Activated T-helper 1 cell treated with anti-CD3 and anti-CD28 coated beads, Interleukin-12 subunit alpha, Interleukin-12 subunit beta, Interleukin-2, Interleukin-4 antibody, amounts not matched to agents 30 ng/mL and 10 ng/mL and 1 ng/mL, durations not matched to agents 14 hours and 24 hours and 36 hours (primary cell): ENCODE measurements at regions not wholly inside any gene's neighbourhood (a gene's known extent, or its start where the extent isn't known, plus 50 kb on each side); places are given as distances from the start of the nearest gene placed in this dataset.

ENCODE experiments used
- DNase-seq: peaks from one replicate; pipeline ENCODE4 v3.0.0; 2021; ENCODE audit warnings: low spot score
- H3K27ac Mint-ChIP-seq: one replicate; pipeline ENCODE4 v1.8.0; 2021; ENCODE audit warnings: mild to moderate bottlenecking, mixed read lengths
- H3K27me3 Mint-ChIP-seq: one replicate; pipeline ENCODE4 v1.8.0; 2022; ENCODE audit warnings: mild to moderate bottlenecking, moderate library complexity, mixed read lengths; ENCODE audit not compliant: insufficient read depth
- H3K36me3 Mint-ChIP-seq: one replicate; pipeline ENCODE4 v1.8.0; 2021; ENCODE audit warnings: low read depth, mixed read lengths
- H3K4me1 Mint-ChIP-seq: one replicate; pipeline ENCODE4 v1.8.0; 2021; ENCODE audit warnings: low read depth, mixed read lengths
- H3K4me3 Mint-ChIP-seq: one replicate; pipeline ENCODE4 v1.8.0; 2021; ENCODE audit warnings: mild to moderate bottlenecking, moderate library complexity, mixed read lengths
- H3K9me3 Mint-ChIP-seq: one replicate; pipeline ENCODE4 v1.8.0; 2021; ENCODE audit warnings: mixed read lengths
- intact Hi-C: fragments of 100-400 bp; cut with micrococcal nuclease; formaldehyde crosslinking; loops from one replicate; pipeline ENCODE4 v1.15.1; 2024

DNA sequence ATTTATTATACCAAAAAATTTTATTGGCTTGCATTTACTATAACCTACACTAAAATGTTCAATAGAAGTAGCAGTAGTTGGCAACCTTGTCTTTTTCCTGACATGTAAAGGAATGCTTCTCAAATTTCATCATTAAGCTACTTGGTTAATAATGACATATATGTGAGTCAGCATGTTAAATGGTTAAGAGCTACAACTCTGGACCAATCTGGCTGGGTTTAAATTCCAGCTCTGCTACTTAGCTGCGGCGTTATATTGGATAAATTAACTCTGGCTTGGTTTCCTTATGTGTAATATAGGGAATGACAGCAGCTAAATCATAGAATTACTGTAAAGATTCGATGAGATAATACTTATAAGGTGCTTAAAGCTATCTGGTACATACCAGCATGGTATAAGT is 53.7 kb upstream of the OTOGL start:
- Mint-ChIP-seq H3K4me3 (no peak overlapping the region), H3K27me3 (peaks cover 2% of the 10 kb centered on the region), H3K9me3 (no peaks in the 10 kb centered on the region), H3K27ac (no peak overlapping the region), H3K4me1 (no peaks in the 10 kb centered on the region), H3K36me3 (no peaks in the 10 kb centered on the region)
- DNase-seq, result no peak
- intact Hi-C loops, result no loop called here

DNA sequence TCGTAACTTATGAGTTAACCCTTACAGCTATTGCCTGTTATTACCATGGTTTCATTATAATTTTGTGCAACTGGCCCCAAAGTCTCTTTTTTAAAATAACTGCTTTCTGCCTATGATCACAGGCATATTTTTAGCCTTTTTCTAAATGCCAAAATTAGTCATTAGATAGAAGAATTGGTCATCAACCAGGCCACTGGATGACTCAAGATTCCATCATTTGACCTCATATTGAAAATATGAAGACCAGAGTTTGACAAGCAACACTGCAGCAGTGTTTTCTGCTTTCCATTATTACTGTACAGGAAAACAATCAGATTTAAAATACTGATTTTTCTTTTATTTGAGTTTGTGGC is 54.7 kb upstream of the OTOGL start:
- H3K9me3 Mint-ChIP-seq, result no peaks in the 10 kb centered on the region
- intact Hi-C loops, result loop anchor here (5.0 kb wide), 1 partner anchor 133 kb away; no protein-coding TSS in a partner anchor
- no peak overlapping the region for H3K4me3 Mint-ChIP-seq
- no peaks in the 10 kb centered on the region for H3K36me3 Mint-ChIP-seq
- peaks cover 2% of the 10 kb centered on the region for H3K27me3 Mint-ChIP-seq
- H3K27ac Mint-ChIP-seq, result no peak overlapping the region
- DNase-seq, result no peak
- H3K4me1 Mint-ChIP-seq, result no peaks in the 10 kb centered on the region

GRCh38 chr12:80041692-80042091 is 57.6 kb upstream of the OTOGL start:
- H3K9me3 Mint-ChIP-seq, result no peaks in the 10 kb centered on the region
- no peaks in the 10 kb centered on the region for H3K36me3 Mint-ChIP-seq
- no peak for DNase-seq
- intact Hi-C loops, result loop anchor here (5.0 kb wide), 1 partner anchor 136 kb away; no protein-coding TSS in a partner anchor
- no peak overlapping the region for H3K27ac Mint-ChIP-seq
- no peaks in the 10 kb centered on the region for H3K4me1 Mint-ChIP-seq
- peaks cover 1% of the 10 kb centered on the region for H3K27me3 Mint-ChIP-seq
- H3K4me3 Mint-ChIP-seq, result no peak overlapping the region

DNA sequence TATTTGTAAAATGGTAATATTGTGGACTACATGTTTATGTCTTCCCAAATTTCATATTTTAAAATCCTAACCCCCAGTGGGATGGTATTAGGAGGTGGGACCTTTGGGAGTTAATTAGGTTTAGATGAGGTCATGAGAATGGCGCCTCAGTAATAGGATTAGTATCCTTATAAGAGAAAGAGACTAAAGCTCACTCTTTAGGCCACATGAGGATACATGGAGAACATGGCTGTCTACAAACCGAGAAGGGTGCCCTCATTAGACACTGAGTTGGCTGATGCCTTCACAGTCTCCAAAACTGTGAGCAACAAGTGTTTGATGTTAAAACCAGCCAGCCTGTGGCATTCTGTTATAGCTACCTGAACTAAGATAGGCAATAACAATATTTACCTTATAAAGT is 58.3 kb upstream of the OTOGL start:
- no peaks in the 10 kb centered on the region for H3K4me1 Mint-ChIP-seq
- intact Hi-C loops, result loop anchor here (5.0 kb wide), 1 partner anchor 136 kb away; no protein-coding TSS in a partner anchor
- DNase-seq, result no peak
- H3K27ac Mint-ChIP-seq, result no peak overlapping the region
- H3K27me3 Mint-ChIP-seq, result peaks cover 1% of the 10 kb centered on the region
- H3K36me3 Mint-ChIP-seq, result no peaks in the 10 kb centered on the region
- H3K4me3 Mint-ChIP-seq, result no peak overlapping the region
- no peaks in the 10 kb centered on the region for H3K9me3 Mint-ChIP-seq

DNA sequence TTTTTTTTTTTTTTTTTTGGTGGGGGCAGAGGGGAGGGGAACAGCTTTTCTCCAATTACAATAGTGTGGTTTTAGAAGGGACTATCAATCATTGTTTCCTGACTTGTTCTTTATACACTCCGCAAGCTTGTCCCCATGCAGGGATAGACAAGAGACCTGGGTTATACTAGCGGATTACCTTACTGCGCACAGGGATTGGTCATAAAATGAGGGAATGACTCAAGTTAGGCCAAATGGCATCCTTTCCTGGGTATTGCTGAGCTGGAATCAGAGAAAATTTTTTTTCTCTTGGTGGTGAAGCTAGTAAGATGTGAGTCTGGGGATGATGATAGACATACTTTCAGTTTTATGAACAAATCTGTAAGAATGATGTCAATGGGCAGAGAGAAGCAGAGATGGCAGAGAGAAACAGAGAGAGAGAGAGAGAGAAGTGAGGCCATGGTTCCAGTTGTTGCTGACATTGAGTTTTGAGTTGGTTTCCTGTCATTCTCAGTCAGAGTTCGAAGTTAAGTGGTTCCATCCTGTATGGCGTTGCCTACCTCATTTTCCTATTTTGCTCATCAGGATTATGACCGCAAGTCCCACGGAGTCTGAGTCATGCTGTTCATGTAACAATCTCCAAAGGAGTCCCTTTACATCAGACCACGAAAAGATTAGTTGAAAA is 59.1 kb upstream of the OTOGL start:
- Mint-ChIP-seq H3K27me3 (peaks cover 1% of the 10 kb centered on the region), H3K4me1 (no peaks in the 10 kb centered on the region), H3K36me3 (no peaks in the 10 kb centered on the region), H3K4me3 (no peak overlapping the region), H3K27ac (no peak overlapping the region), H3K9me3 (no peaks in the 10 kb centered on the region)
- intact Hi-C loops, result loop anchor here (5.0 kb wide), 1 partner anchor 137 kb away; no protein-coding TSS in a partner anchor
- DNase-seq, result no peak

GRCh38 chr12:80038062-80038560 is 61.2 kb upstream of the OTOGL start:
- no peaks in the 10 kb centered on the region for H3K36me3 Mint-ChIP-seq
- H3K9me3 Mint-ChIP-seq, result no peaks in the 10 kb centered on the region
- H3K27ac Mint-ChIP-seq, result no peak overlapping the region
- intact Hi-C loops, result no loop called here
- no peaks in the 10 kb centered on the region for H3K4me1 Mint-ChIP-seq
- no peak overlapping the region for H3K4me3 Mint-ChIP-seq
- peaks cover 5% of the 10 kb centered on the region for H3K27me3 Mint-ChIP-seq
- DNase-seq, result no peak

DNA sequence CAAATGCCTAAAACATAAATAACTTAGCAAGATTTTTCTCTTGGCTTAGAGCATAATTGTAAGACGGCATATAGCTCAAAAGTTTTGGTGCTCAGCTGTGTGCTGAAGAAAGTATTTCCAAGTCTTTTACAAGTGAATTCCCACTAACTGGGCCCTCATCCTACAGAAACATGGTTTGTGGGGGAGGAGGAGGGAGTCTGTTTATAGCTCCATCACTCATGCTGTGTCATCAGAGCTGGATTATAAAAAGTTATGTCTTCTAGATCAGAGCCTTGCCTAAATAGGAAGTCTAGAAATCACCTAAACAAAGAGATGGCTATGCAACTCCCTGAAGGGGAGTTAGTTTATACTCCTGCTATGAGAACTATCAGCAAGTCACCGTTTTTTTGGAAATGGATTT is 65.9 kb upstream of the OTOGL start:
- Mint-ChIP-seq H3K36me3 (no peaks in the 10 kb centered on the region), H3K27me3 (peaks cover 7% of the 10 kb centered on the region), H3K4me1 (no peaks in the 10 kb centered on the region), H3K4me3 (no peak overlapping the region), H3K27ac (no peak overlapping the region), H3K9me3 (no peaks in the 10 kb centered on the region)
- intact Hi-C loops, result no loop called here
- no peak for DNase-seq

GRCh38 chr12:80032946-80033345 is 66.4 kb upstream of the OTOGL start:
- Mint-ChIP-seq H3K36me3 (no peaks in the 10 kb centered on the region), H3K4me1 (no peaks in the 10 kb centered on the region), H3K27ac (no peak overlapping the region), H3K4me3 (no peak overlapping the region), H3K9me3 (no peaks in the 10 kb centered on the region), H3K27me3 (peaks cover 6% of the 10 kb centered on the region)
- DNase-seq, result no peak
- intact Hi-C loops, result no loop called here

DNA sequence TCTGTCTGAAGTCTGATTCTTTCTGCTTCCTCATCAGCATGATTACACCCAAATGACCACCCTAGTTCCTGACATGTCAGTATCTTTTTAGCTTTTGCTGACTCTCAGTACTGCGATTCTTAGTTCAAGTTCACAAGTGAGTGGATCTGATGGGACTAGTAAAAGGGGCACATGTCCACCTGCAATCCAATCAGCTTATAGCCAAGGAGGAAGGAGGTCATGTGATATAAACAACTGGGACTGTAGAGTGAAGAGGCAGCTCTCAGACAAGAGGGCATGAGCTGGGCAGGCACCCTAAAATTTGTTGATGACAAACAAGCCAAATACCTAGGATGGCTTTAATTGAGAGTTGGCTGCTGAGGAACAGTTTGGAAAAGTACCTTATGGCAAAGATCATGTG is 68.1 kb upstream of the OTOGL start:
- Mint-ChIP-seq H3K4me1 (no peaks in the 10 kb centered on the region), H3K27me3 (peaks cover 9% of the 10 kb centered on the region), H3K9me3 (no peaks in the 10 kb centered on the region), H3K27ac (no peak overlapping the region), H3K4me3 (no peak overlapping the region), H3K36me3 (no peaks in the 10 kb centered on the region)
- intact Hi-C loops, result no loop called here
- DNase-seq, result no peak

- intact Hi-C loops, result no loop called here
- H3K4me3 Mint-ChIP-seq, result no peak overlapping the region
Measured at GRCh38 chr12:80025638-80026037, 73.7 kb upstream of the OTOGL start.

DNA sequence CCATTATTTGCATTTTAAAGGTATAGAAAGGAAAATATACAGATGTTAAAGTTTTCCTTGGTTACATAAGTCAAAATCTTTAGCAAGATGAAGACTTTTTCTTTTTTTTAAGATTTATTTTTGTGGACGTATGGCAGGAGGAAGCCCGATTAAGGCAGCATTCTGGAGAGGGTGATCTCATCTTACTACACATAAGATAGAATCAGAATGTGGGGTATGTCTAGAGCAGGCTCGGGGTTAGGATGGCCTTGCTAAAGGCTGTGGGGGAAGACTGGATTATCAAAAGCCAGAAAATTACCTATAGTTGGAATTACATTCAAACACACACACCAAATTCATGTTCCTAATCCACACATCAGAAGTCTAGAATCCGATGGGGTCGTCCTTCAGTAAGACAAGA is 79.6 kb upstream of the OTOGL start:
- H3K27ac Mint-ChIP-seq, result no peak overlapping the region
- peaks cover 12% of the 10 kb centered on the region for H3K27me3 Mint-ChIP-seq
- no peaks in the 10 kb centered on the region for H3K4me1 Mint-ChIP-seq
- H3K4me3 Mint-ChIP-seq, result no peak overlapping the region
- H3K36me3 Mint-ChIP-seq, result no peaks in the 10 kb centered on the region
- DNase-seq, result no peak
- no peaks in the 10 kb centered on the region for H3K9me3 Mint-ChIP-seq
- intact Hi-C loops, result no loop called here

More at GRCh38 chr12:80025638-80026037, 73.7 kb upstream of the OTOGL start:
- no peak overlapping the region for H3K27ac Mint-ChIP-seq
- H3K27me3 Mint-ChIP-seq, result peaks cover 6% of the 10 kb centered on the region
- H3K4me1 Mint-ChIP-seq, result no peaks in the 10 kb centered on the region
- H3K9me3 Mint-ChIP-seq, result no peaks in the 10 kb centered on the region
- no peaks in the 10 kb centered on the region for H3K36me3 Mint-ChIP-seq
- no peak for DNase-seq

DNA sequence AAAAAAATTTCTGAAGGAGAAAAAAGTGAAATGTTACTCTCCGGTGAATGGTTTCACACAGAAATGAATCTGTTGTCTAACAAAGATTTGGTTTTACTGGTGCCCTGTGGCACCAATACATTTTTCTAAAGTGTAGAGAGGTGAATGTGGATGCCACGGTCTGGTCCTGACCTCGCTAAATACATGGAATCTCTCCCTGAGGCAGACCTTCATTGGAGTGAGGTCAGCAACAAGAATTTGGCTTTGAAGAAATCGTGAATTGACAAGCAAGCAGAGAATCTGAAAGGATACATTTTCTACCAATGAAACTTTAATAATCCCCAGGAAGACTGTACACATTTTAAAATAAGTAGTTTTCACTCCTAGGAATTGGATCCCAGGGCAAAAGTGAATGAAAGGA is 81.2 kb upstream of the OTOGL start:
- no peak overlapping the region for H3K27ac Mint-ChIP-seq
- DNase-seq, result no peak
- intact Hi-C loops, result no loop called here
- H3K36me3 Mint-ChIP-seq, result no peaks in the 10 kb centered on the region
- no peaks in the 10 kb centered on the region for H3K4me1 Mint-ChIP-seq
- H3K27me3 Mint-ChIP-seq, result peaks cover 12% of the 10 kb centered on the region
- no peak overlapping the region for H3K4me3 Mint-ChIP-seq
- no peaks in the 10 kb centered on the region for H3K9me3 Mint-ChIP-seq

GRCh38 chr12:80017261-80017870 is 82.0 kb upstream of the OTOGL start:
- intact Hi-C loops, result no loop called here
- no peaks in the 10 kb centered on the region for H3K9me3 Mint-ChIP-seq
- H3K27me3 Mint-ChIP-seq, result peaks cover 10% of the 10 kb centered on the region
- no peak for DNase-seq
- no peaks in the 10 kb centered on the region for H3K4me1 Mint-ChIP-seq
- H3K4me3 Mint-ChIP-seq, result no peak overlapping the region
- no peaks in the 10 kb centered on the region for H3K36me3 Mint-ChIP-seq
- no peak overlapping the region for H3K27ac Mint-ChIP-seq
